Retina (tissue), 1 donor: ENCODE measurements at regions not wholly inside any gene's neighbourhood (a gene's known extent, or its start where the extent isn't known, plus 50 kb on each side); places are given as distances from the start of the nearest gene placed in this dataset.

Source experiments
- DNase-seq: peaks from one replicate; pipeline ENCODE4 v3.0.0-alpha.2; 2016

DNA sequence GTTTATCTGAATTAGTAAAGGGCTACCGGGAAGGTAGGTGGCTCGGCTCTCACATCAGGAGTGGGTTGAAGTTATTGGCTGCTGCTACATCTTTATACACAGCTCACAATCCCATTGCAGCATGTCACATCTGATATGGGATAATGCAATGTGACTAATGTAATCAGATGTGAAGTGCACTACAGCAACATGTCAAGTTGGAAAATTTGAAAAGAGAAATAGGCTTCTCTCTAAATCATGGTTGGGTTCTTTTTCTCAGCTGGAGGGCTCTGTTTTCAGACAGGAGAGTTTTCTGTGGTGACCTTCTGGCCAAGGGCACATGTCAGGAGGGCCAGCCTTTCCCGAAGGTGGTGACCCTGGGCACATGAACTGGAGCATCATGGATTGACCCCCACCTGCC is 337.5 kb downstream of the HRH4 start:
- peak; percentile 57 for DNase-seq

- no peak for DNase-seq
These were observed 338.7 kb downstream of the HRH4 start for GRCh38 chr18:24799176-24799575.

GRCh38 chr18:24799720-24800119 is 339.3 kb downstream of the HRH4 start:
- no peak for DNase-seq

GRCh38 chr18:24801001-24801400 is 340.6 kb downstream of the HRH4 start:
- DNase-seq, result no peak

DNA sequence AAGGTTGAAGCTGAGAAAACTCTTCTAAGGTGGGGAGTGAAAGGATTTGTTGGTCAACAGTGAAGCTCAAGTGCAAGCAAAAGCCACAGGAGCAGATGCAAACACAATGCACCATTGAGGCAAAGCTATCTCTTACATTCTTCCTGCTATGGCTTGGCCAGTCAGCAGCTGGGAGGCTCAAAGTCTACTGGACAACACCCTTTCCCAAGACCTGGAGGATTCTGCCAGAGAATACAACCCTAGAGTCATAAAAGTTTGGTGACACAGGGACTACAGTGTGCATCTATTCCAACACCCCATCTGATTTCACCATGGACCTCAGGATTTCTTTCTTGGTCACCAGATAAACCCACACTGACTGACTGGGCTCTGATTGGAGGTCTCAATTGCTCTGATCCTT is 342.0 kb downstream of the HRH4 start:
- no peak for DNase-seq

DNA sequence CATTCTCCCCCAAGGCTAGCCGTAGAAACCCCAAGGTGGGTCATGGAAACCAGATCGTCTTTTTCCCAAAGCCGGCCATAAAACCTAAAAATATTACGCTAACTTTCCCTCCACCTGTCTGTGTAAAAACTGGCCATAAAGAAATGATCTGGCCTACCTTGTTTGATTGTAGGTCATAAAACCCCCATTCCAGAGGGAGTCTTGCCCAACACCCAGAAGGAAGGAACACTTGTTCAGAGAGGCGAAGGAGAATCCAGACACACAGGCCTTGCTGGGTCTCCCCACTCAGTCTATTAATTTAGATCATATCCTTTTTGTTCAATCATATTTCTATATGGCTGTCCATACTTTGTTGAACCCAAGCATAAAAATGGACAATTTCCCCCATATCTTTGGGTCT is 344.7 kb downstream of the HRH4 start:
- DNase-seq, result no peak

- DNase-seq, result no peak
These were observed 348.9 kb downstream of the HRH4 start for GRCh38 chr18:24809173-24809950.

GRCh38 chr18:24810561-24811305 is 350.3 kb downstream of the HRH4 start:
- DNase-seq, result no peak

- DNase-seq, result no peak
These were observed 351.7 kb downstream of the HRH4 start for GRCh38 chr18:24811950-24812681.

GRCh38 chr18:24814521-24814920 is 354.1 kb downstream of the HRH4 start:
- no peak for DNase-seq

GRCh38 chr18:24817150-24817549 is 356.7 kb downstream of the HRH4 start:
- no peak for DNase-seq

GRCh38 chr18:24817587-24818371 is 357.3 kb downstream of the HRH4 start:
- DNase-seq, result peak; percentile 70

DNA sequence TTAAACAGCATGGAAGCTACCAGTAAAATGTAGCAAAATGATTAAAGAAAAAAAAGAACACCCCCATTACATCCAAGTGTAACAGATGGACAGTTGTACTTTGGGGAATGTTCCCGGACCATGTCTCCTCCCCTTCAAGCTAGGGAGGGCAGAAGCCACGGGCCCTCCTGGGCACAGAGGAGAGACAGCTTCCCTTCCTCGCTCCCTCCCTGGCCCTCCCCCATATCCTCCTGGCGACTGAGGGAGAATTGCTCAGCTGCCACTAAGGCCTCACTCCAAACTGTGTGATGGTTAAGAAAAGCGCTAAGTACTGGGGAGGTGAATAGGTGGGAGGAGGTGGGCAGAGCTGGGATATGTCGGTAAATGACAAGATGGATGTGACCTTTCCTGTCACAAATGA is 358.0 kb downstream of the HRH4 start:
- peak; percentile 54 for DNase-seq

- no peak for DNase-seq
These were observed 358.9 kb downstream of the HRH4 start for GRCh38 chr18:24819141-24819890.

GRCh38 chr18:24825397-24825796 is 365.0 kb downstream of the HRH4 start:
- DNase-seq, result no peak

DNA sequence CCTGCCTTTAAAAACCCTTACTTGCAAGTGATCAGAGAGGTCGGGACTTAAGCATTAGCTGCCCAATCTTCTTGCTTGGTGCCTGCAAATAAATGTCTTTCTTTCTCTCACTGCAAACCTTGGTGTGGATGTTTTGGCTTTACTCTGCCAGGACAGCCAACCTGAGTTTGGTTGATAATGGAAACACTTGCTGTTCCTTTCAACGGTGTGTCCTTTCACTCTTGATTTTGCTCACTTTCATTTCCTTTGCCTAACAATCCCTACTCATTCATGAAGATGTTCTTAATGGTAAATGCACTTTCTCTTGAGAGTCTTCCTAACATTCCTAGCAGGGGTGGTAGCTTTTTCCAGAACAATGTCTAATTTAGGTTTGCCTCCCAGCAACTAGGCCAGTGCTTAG is 366.2 kb downstream of the HRH4 start:
- no peak for DNase-seq

DNA sequence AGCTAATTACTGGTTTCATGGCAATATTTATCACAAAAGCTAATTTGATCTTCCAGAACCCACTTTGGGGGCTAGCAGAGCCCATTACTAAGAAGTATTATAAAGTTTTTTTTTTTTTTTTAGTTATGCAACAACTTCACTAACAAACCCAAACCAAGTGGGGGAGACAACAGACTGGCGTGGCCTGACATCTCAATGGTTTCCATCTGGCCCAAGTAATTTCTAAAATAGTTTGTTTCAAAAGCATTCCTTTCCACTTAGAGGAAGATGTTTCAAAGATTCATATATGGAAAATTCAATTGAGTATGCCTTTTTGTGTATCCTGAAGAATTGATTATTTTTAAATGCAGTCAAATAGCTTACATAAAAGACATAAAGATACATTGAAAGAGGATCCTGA is 367.1 kb downstream of the HRH4 start:
- no peak for DNase-seq

- peak; percentile 9 for DNase-seq
These were observed 370.6 kb downstream of the HRH4 start for GRCh38 chr18:24831081-24831480.

DNA sequence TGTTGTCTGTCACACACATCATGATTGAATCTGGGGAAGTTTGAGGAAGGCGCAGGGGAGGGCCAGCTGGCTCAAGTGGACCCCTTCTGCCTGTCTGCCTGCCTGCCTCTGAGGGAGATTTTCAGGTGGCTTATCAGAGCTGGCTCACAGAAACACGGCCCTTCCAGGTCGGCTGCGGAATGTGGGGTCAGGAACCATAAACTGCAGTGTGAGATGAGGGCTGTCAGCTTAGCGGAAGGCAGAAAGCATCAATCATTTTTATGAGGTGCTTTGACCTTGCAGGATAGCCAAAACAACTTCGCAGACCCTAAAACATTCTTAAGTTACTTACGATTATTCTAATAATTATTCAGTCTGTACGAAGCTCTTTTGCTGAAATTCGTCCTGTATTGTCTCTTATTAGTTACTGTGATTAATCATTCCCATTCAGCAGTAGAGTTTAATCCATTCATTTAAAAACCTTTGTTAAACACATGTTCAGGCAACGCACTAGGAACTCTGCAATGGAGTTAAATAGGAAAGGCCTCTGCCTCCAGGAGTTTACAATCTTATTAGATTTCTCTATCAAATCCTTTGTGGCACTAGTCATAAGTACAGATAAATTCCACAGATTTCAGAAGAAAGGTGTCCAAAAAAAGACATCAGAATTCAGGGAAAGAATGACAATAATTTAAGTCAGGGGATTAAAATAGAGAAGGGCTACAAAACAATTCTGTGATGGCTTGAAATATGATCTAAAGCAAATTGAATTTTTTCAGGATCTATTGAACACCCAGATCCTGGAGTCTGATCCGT is 371.6 kb downstream of the HRH4 start:
- peak; percentile 34 for DNase-seq

- no peak for DNase-seq
These were observed 375.3 kb downstream of the HRH4 start for GRCh38 chr18:24835751-24836150.

GRCh38 chr18:24837066-24837465 is 376.6 kb downstream of the HRH4 start:
- peak; percentile 19 for DNase-seq
